GM21576 (cell line): ENCODE measurements at regions not wholly inside any gene's neighbourhood (a gene's known extent, or its start where the extent isn't known, plus 50 kb on each side); places are given as distances from the start of the nearest gene placed in this dataset.

Experiments used
- ATAC-seq: cut with Tn5 transposase; IDR thresholded peaks from one replicate; pipeline ENCODE4 v1.9.1; 2021; ENCODE audit warnings: mild to moderate bottlenecking, moderate library complexity; ENCODE audit not compliant: unreplicated experiment

GRCh38 chr18:76647322-76647721 is 152.3 kb upstream of the ZNF516 start:
- no peak for ATAC-seq

DNA sequence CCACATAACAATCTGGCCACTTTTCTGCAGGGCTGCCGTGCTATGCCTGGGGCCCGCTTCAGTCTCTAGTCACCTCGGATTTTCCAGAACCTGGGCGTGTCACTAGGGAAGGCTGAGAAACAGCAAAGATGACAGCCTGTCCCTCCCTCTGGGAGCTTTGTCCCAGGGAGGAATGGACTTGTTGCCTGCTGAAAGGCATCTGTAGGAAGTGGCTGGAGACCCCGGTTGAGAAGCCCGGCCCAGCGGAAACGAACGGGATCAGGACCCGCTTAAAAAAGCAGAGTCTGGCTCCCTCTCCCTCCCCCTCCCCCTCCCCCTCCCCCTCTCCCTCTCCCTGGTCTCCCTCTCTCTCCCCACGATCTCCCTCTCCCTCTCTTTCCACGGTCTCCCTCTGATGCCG is 149.5 kb upstream of the ZNF516 start:
- ATAC-seq: no peak

DNA sequence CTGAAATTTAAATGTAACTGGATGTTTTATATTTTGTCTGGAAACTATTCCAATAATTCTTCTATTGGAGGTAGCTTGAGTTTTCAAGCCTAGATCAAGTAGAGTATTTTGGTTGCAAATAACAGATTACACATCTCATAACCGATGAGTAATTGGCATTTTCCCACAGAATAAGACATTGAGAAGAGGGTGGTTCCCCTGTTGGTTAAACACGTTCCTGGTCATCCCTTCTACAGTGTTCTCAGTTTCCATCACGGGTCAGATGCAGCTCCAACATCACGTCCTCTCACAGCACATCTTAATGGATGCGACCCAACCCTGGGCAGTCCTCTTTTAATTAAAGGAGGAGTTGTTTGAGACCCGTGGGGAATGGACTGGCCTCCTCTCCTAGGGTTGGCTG is 149.0 kb upstream of the ZNF516 start:
- no peak for ATAC-seq

DNA sequence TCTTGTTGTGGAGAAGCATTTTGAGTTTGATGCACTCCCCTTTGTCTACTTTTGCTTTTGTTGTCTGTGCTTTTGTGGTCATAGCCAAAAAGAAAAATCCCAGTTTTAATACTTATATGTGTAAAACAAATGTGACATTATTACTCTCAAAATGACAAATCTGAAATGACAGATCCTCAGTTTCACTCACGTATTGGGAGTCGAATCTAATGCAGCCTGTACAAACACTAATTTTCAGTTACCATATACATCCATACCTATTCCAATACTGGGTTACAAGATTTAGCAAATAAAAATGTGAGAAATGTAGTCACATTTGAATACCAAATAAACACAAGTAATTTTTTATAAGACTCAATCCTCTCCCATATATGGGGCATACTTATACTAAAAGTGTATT is 148.2 kb upstream of the ZNF516 start:
- ATAC-seq: no peak

DNA sequence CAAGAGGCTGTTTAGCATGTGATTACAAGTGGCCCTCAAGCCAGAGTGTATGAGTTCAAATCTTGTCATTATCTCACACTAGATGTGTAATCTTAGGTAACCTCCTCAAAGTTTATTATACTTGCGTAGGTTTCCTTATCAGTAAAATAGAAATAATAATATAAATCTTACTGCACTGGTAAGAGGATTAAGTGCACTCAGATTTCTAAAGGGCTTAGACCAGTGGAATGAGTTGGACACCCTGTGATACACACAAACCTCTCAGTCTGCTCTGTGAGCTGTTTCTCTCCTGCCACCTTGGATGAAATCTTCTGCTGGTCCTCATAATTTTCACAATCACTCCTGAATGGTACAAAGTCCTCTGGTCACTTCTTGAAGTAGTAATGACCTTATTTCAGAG is 145.4 kb upstream of the ZNF516 start:
- ATAC-seq: no peak

DNA sequence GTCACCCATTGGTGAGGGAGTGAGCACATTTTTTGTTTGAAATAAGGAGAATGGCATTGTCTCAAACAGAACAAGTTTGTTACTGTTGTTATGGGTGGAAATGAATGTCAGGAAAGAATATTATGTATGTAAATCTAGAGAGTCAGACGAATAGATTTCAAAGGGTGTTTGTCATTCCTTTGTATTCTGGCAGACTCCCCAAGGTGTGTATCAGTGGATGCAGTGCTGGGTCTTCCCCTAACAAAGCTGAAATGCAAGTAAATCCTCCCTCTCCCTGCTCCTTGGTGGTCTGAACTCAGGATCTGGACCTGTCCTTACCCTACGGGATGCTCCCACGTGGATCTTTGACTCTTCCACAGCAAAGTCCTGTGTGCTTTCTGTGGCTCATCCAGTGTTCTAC is 139.5 kb upstream of the ZNF516 start:
- ATAC-seq: no peak

- ATAC-seq: no peak
Observed at GRCh38 chr18:76633588-76634269, 138.7 kb upstream of the ZNF516 start.

- ATAC-seq: no peak
Observed at GRCh38 chr18:76627444-76627843, 132.4 kb upstream of the ZNF516 start.

DNA sequence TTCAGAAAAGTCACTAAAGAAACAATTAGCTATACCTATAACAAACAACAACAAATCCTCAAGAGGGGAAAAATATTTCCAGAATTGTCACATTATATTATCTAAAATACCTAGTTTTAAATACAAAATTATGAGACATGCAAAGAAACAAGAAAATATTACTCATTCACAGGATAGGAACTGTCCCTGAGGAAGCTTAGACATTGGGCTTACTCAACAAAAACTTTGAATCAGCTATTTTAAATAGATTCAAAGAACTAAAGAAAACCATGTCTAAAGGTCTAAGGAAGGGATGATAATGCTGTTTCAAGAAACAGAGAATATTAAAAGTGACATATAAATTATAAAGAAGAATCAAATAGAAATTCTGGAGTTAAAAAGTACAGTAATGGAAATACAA is 131.9 kb upstream of the ZNF516 start:
- no peak for ATAC-seq

- ATAC-seq: no peak
Observed at GRCh38 chr18:76622651-76623050, 127.6 kb upstream of the ZNF516 start.

GRCh38 chr18:76621782-76622495 is 126.9 kb upstream of the ZNF516 start:
- ATAC-seq: no peak

GRCh38 chr18:76621226-76621625 is 126.2 kb upstream of the ZNF516 start:
- no peak for ATAC-seq

- peak; percentile 64 for ATAC-seq
Observed at GRCh38 chr18:76620321-76621170, 125.5 kb upstream of the ZNF516 start.

DNA sequence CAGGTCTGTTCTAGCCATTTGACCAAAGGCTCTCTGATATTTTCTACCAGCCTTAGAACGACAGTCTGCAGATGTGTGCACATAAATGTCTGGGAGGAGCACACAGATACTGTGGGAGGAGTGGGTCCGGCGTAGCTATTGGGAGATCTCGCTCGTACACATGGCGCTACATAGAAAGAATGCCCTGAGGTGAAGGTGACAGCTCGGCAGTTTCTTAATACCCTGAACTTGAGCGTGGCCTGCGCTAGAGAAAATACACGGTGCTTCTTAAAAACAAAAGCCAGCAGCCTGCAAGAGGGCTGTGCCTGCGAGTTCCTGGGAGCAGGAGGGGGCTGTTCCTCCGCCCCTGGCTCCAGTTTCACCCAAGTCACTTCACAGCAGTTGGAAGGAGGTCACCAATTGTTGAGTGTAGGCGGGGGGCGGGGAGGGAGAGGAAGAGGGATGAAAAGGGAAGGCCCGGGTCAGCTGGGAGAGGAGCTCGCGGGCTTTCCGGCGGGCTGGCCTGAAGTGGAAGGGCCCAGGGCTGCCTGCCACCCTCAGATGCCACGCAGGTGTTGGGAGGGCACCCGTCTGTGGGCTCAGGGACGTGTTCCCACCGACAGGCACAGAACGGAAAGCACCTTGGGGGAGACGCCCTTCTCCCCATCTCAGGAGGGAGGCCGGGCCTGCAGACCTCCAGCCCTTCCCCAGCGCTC is 124.7 kb upstream of the ZNF516 start:
- peak; percentile 19 for ATAC-seq

GRCh38 chr18:76619261-76619620 is 124.2 kb upstream of the ZNF516 start:
- ATAC-seq: no peak

DNA sequence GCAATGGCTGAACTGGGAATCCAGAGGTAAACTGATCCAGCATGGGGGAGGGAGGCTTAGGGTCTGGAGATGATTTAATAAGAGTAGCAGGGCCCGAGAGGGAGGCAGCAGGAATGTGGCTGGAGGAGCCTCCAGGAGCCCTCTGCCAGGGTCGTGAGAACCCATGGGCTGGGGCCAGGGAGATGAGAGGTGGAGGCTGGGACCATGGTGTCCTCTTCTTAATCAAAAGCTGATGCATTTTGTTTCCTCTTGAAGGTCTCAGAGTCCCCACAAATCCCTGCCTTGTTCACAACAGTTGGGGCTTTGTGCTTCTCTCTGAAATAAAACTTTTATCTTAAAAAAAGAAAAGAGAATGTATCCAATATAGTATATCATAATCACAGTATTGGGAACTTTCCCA is 123.7 kb upstream of the ZNF516 start:
- ATAC-seq: no peak

- ATAC-seq: no peak
Observed at GRCh38 chr18:76616373-76616772, 121.3 kb upstream of the ZNF516 start.

- no peak for ATAC-seq
Observed at GRCh38 chr18:76615065-76615733, 120.2 kb upstream of the ZNF516 start.

DNA sequence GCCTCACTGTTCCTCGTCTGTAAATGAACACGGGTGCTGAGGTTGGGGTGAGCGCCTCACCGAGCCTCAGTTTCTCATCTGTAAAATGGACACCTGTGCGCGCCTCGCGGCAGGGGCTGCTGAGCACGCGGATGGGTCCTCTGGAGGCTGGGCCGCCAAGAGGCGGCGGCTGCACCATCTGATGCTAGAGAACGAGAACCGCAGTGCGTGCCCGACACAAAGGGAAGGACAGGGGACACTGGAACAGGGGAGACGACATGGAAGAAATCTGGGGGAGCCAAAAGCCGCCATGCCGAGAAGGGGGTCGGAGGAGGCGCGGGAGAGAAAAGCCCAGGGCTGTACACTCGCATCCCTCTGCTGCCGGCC is 118.7 kb upstream of the ZNF516 start:
- ATAC-seq: no peak

- no peak for ATAC-seq
Observed at GRCh38 chr18:76613053-76613754, 118.2 kb upstream of the ZNF516 start.
